ENCODE measurements at regions not wholly inside any gene's neighbourhood (a gene's known extent, or its start where the extent isn't known, plus 50 kb on each side); places are given as distances from the start of the nearest gene placed in this dataset.

DNA sequence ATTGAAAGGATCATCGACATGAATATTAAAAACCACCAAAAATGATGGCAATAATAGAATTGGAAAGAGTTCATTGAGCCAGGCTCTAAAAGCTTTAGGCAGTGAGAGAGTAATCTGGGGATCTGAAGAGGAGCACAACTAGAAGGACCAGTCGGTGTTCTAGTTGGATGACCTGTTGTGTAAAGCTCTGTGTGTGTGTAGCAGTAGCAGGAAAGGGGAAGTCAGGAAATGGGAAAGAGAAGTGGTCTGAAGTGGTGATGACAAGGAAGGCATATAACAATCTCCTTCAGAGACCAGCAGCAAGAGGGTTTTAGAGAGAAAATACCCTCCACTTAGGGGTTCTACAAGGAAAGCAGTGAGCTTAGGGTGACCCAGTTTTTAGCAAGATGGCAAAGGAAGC, 539.2 kb downstream of the HTR7 start:
- H3F3A ChIP-seq (ENCODE audit: insufficient read depth, low read length) = no peaks in the 10 kb centered on the region
- no peaks in the 10 kb centered on the region for H3K27me3 ChIP-seq (replicated peaks; ENCODE audit: insufficient read depth, low read length)
- H3K4me2 ChIP-seq (ENCODE audit: low read depth, low read length) = no peak overlapping the region
- H4K20me1 ChIP-seq (ENCODE audit: insufficient read depth, low read length) = no peaks in the 10 kb centered on the region
- no peaks in the 10 kb centered on the region for H3K4me1 ChIP-seq (ENCODE audit: low read length)
- no peaks in the 10 kb centered on the region for H3K9me2 ChIP-seq (replicated peaks; ENCODE audit: insufficient read depth, low read length)
- H3K79me2 ChIP-seq (ENCODE audit: low read length) = no peaks in the 10 kb centered on the region
- H3K9ac ChIP-seq (ENCODE audit: low read length) = no peak overlapping the region
- no peak overlapping the region for H3K4me3 ChIP-seq (ENCODE audit: low read length)
- no peak overlapping the region for H3K27ac ChIP-seq (ENCODE audit: low read length)
- H2AFZ ChIP-seq (ENCODE audit: low read length) = no peak overlapping the region
- H3K36me3 ChIP-seq (replicated peaks; ENCODE audit: insufficient read depth, low read length) = no peaks in the 10 kb centered on the region
- no peak for DNase-seq
- H3K9me3 ChIP-seq (replicated peaks; ENCODE audit: insufficient read depth, low read length) = no peaks in the 10 kb centered on the region
- TF ChIP-seq EZH2 (optimal IDR thresholded peaks at IDR 0.05; ENCODE audit: low read depth, low read length) (no peak), EZH2phosphoT487 (IDR thresholded peaks at IDR 0.05; ENCODE audit: low read length) (no peak)
- TF ChIP-seq, protein P1, sequence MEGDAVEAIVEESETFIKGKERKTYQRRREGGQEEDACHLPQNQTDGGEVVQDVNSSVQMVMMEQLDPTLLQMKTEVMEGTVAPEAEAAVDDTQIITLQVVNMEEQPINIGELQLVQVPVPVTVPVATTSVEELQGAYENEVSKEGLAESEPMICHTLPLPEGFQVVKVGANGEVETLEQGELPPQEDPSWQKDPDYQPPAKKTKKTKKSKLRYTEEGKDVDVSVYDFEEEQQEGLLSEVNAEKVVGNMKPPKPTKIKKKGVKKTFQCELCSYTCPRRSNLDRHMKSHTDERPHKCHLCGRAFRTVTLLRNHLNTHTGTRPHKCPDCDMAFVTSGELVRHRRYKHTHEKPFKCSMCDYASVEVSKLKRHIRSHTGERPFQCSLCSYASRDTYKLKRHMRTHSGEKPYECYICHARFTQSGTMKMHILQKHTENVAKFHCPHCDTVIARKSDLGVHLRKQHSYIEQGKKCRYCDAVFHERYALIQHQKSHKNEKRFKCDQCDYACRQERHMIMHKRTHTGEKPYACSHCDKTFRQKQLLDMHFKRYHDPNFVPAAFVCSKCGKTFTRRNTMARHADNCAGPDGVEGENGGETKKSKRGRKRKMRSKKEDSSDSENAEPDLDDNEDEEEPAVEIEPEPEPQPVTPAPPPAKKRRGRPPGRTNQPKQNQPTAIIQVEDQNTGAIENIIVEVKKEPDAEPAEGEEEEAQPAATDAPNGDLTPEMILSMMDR (IDR thresholded peaks at IDR 0.05; ENCODE audit: low read length) = no peak

GRCh38 chr10:90319188-90319914, 538.5 kb downstream of the HTR7 start:
- Histone ChIP-seq H3K4me1 (ENCODE audit: low read length) (no peaks in the 10 kb centered on the region), H2AFZ (ENCODE audit: low read length) (no peak overlapping the region), H3K79me2 (ENCODE audit: low read length) (no peaks in the 10 kb centered on the region), H3K27me3 (replicated peaks; ENCODE audit: insufficient read depth, low read length) (no peaks in the 10 kb centered on the region), H3K9me2 (replicated peaks; ENCODE audit: insufficient read depth, low read length) (no peaks in the 10 kb centered on the region), H3K9ac (ENCODE audit: low read length) (no peak overlapping the region), H3F3A (ENCODE audit: insufficient read depth, low read length) (no peaks in the 10 kb centered on the region), H4K20me1 (ENCODE audit: insufficient read depth, low read length) (no peaks in the 10 kb centered on the region), H3K9me3 (replicated peaks; ENCODE audit: insufficient read depth, low read length) (no peaks in the 10 kb centered on the region), H3K27ac (ENCODE audit: low read length) (no peak overlapping the region), H3K4me2 (ENCODE audit: low read depth, low read length) (no peak overlapping the region), H3K4me3 (ENCODE audit: low read length) (no peak overlapping the region), H3K36me3 (replicated peaks; ENCODE audit: insufficient read depth, low read length) (no peaks in the 10 kb centered on the region)
- TF ChIP-seq EZH2phosphoT487 (IDR thresholded peaks at IDR 0.05; ENCODE audit: low read length) = no peak
- TF ChIP-seq, protein P1 (IDR thresholded peaks at IDR 0.05; ENCODE audit: low read length) = no peak
- no peak for TF ChIP-seq EZH2 (optimal IDR thresholded peaks at IDR 0.05; ENCODE audit: low read depth, low read length)
- no peak for DNase-seq

DNA sequence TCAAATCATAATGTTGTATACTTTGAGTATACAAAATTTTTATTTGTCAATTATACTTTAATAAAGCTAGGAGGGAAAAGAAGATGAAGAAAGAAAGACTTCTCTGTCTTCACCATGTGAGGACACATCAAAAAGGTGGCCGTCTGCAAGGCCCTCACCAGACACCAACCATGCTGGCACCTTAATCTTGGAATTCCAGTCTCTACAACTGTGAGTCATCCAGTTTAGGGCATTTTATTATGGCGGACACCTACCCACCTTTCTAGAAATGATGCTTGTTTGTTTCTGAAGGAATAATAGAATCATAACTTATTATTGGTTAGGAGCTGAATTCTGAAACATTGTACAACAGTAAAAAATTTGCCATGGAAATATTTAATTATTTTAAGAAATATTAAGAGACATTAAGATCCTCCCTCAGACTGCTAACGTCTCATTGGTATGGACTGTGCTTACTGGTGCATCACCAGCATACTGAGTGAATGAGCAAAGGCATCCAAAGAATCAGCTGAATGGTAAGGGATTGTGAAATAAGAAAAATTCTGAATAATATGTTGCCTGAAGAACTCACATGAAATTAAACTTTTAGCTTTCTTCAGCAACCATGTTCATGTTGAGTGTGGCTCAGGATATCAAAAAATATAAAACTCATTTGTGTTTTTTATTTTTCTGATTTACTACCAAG, 536.6 kb downstream of the HTR7 start:
- H3K9me3 ChIP-seq (replicated peaks; ENCODE audit: insufficient read depth, low read length) = no peaks in the 10 kb centered on the region
- H3K9ac ChIP-seq (ENCODE audit: low read length) = no peak overlapping the region
- no peak overlapping the region for H3K4me2 ChIP-seq (ENCODE audit: low read depth, low read length)
- H3K9me2 ChIP-seq (replicated peaks; ENCODE audit: insufficient read depth, low read length) = no peaks in the 10 kb centered on the region
- H3K4me1 ChIP-seq (ENCODE audit: low read length) = no peaks in the 10 kb centered on the region
- H4K20me1 ChIP-seq (ENCODE audit: insufficient read depth, low read length) = no peaks in the 10 kb centered on the region
- TF ChIP-seq EZH2phosphoT487 (IDR thresholded peaks at IDR 0.05; ENCODE audit: low read length) (no peak), EZH2 (optimal IDR thresholded peaks at IDR 0.05; ENCODE audit: low read depth, low read length) (no peak)
- TF ChIP-seq, protein P1 (IDR thresholded peaks at IDR 0.05; ENCODE audit: low read length) = no peak
- no peak overlapping the region for H3K27ac ChIP-seq (ENCODE audit: low read length)
- H3K4me3 ChIP-seq (ENCODE audit: low read length) = no peak overlapping the region
- no peaks in the 10 kb centered on the region for H3F3A ChIP-seq (ENCODE audit: insufficient read depth, low read length)
- H3K27me3 ChIP-seq (replicated peaks; ENCODE audit: insufficient read depth, low read length) = no peaks in the 10 kb centered on the region
- H3K79me2 ChIP-seq (ENCODE audit: low read length) = no peaks in the 10 kb centered on the region
- no peak overlapping the region for H2AFZ ChIP-seq (ENCODE audit: low read length)
- H3K36me3 ChIP-seq (replicated peaks; ENCODE audit: insufficient read depth, low read length) = no peaks in the 10 kb centered on the region
- DNase-seq = no peak

Measured in MM.1S (cell line).